CD14-positive monocyte (primary cell): ENCODE measurements at regions not wholly inside any gene's neighbourhood (a gene's known extent, or its start where the extent isn't known, plus 50 kb on each side); places are given as distances from the start of the nearest gene placed in this dataset.

Experiments used
- DNase-seq, 3 donors: peaks; one replicate each; pipeline ENCODE4 v3.0.0-alpha.2; 2011 to 2022
- H2AFZ ChIP-seq: 2 replicates; pipeline ENCODE4 v1.6.0; 2012; ENCODE audit warnings: mild to moderate bottlenecking, low read depth, low read length, inconsistent platforms; ENCODE audit not compliant: insufficient read depth, poor library complexity, severe bottlenecking
- H3K27ac ChIP-seq, 2 donors: 1 replicate in 1 of 2; 2 replicates in 1 of 2; pipeline ENCODE4 v1.5.1; 2012 to 2013; ENCODE audit warnings: low read length in 2 of 2, control low read depth in 1 of 2, inconsistent platforms in 1 of 2, low read depth in 1 of 2, mild to moderate bottlenecking in 1 of 2
- H3K27me3 ChIP-seq, 2 donors: one replicate each; pipeline versions ENCODE4 v1.6.0 to v1.6.1; 2011 to 2013; ENCODE audit warnings: low read length in 2 of 2; ENCODE audit not compliant: control insufficient read depth in 2 of 2, insufficient read depth in 2 of 2
- H3K36me3 ChIP-seq, 2 donors: replicated peaks in 1 of 2; 1 replicate in 1 of 2; 2 replicates in 1 of 2; pipeline versions ENCODE4 v1.5.1 to v1.6.1; 2012 to 2013; ENCODE audit warnings: low read length in 2 of 2, control low read depth in 1 of 2, inconsistent platforms in 1 of 2, mild to moderate bottlenecking in 1 of 2; ENCODE audit not compliant: insufficient read depth in 2 of 2, control insufficient read depth in 1 of 2
- H3K4me1 ChIP-seq, 2 donors: 1 replicate in 1 of 2; 2 replicates in 1 of 2; pipeline versions ENCODE4 v1.5.1 to v1.6.1; 2012 to 2013; ENCODE audit warnings: low read length in 2 of 2, control low read depth in 1 of 2, inconsistent platforms in 1 of 2, mild to moderate bottlenecking in 1 of 2, moderate library complexity in 1 of 2; ENCODE audit not compliant: insufficient read depth in 2 of 2, control insufficient read depth in 1 of 2
- H3K4me2 ChIP-seq: replicated peaks from 2 replicates; pipeline ENCODE3; 2012; ENCODE audit warnings: low read length, moderate library complexity, mild to moderate bottlenecking; ENCODE audit not compliant: poor library complexity, severe bottlenecking; ENCODE audit errors: extremely low read depth
- H3K4me3 ChIP-seq, 3 experiments: fragments of 200-600 bp in 1 of 3; sonication (generic) in 1 of 3; replicated peaks in 1 of 3; 1 replicate in 2 of 3; 2 replicates in 1 of 3; pipeline ENCODE4 v1.5.1; 2011 to 2013; ENCODE audit warnings: low read length in 3 of 3, mild to moderate bottlenecking in 3 of 3, control low read depth in 2 of 3, low read depth in 2 of 3, inconsistent platforms in 1 of 3, moderate library complexity in 1 of 3
- H3K79me2 ChIP-seq: 2 replicates; pipeline ENCODE4 v1.6.0; 2012; ENCODE audit warnings: mild to moderate bottlenecking, control low read depth, inconsistent platforms, low read length, moderate library complexity; ENCODE audit not compliant: insufficient read depth
- H3K9ac ChIP-seq: 2 replicates; pipeline ENCODE4 v1.6.0; 2017; ENCODE audit warnings: low read length, mild to moderate bottlenecking; ENCODE audit not compliant: insufficient read depth, poor library complexity, severe bottlenecking
- H3K9me3 ChIP-seq, 2 donors: replicated peaks in 1 of 2; 1 replicate in 1 of 2; 2 replicates in 1 of 2; pipeline versions ENCODE4 v1.5.1 to v1.6.1; 2012 to 2013; ENCODE audit warnings: low read length in 2 of 2, control low read depth in 1 of 2; ENCODE audit not compliant: control insufficient read depth in 1 of 2, insufficient read depth in 1 of 2
- H4K20me1 ChIP-seq: 2 replicates; pipeline ENCODE4 v1.6.0; 2012; ENCODE audit warnings: mild to moderate bottlenecking, low read length, control low read depth, moderate library complexity; ENCODE audit not compliant: insufficient read depth
- H3K27ac Mint-ChIP-seq, 7 donors: one replicate each; pipeline ENCODE4 v1.8.0; 2020; ENCODE audit warnings: mild to moderate bottlenecking in 7 of 7, mixed read lengths in 7 of 7, moderate library complexity in 6 of 7, inconsistent platforms in 2 of 7
- H3K27me3 Mint-ChIP-seq, 3 donors: one replicate each; pipeline ENCODE4 v1.8.0; 2021 to 2022; ENCODE audit warnings: low read depth in 3 of 3, mild to moderate bottlenecking in 3 of 3, mixed read lengths in 3 of 3, moderate library complexity in 3 of 3, inconsistent platforms in 1 of 3
- H3K36me3 Mint-ChIP-seq, 2 donors: one replicate each; pipeline ENCODE4 v1.8.0; 2020; ENCODE audit warnings: mixed read lengths in 2 of 2, inconsistent platforms in 1 of 2, mild to moderate bottlenecking in 1 of 2
- H3K4me1 Mint-ChIP-seq: one replicate; pipeline ENCODE4 v1.8.0; 2020; ENCODE audit warnings: mild to moderate bottlenecking, mixed read lengths
- H3K4me3 Mint-ChIP-seq, 2 donors: one replicate each; pipeline ENCODE4 v1.8.0; 2020; ENCODE audit warnings: mild to moderate bottlenecking in 2 of 2, mixed read lengths in 2 of 2, moderate library complexity in 1 of 2
- H3K9me3 Mint-ChIP-seq, 7 donors: one replicate each; pipeline ENCODE4 v1.8.0; 2020 to 2022; ENCODE audit warnings: mixed read lengths in 7 of 7, mild to moderate bottlenecking in 6 of 7, moderate library complexity in 6 of 7, inconsistent platforms in 2 of 7
- CTCF ChIP-seq: fragments of 200-600 bp; IDR thresholded peaks from one replicate; pipeline ENCODE4 v1.8.0; 2022; ENCODE audit warnings: antibody characterized with exemption, mild to moderate bottlenecking
- WGBS: methylation state at CpG from one replicate; pipeline ENCODE4 v1.1.5; 2013; ENCODE audit warnings: missing lambda C conversion rate; ENCODE audit not compliant: insufficient coverage; 5-methylcytosine and 5-hydroxymethylcytosine counted together
- intact Hi-C, 2 donors: fragments of 100-400 bp; cut with micrococcal nuclease; formaldehyde crosslinking; loops; one replicate each; pipeline versions ENCODE4 v1.15.0 to v1.15.1; 2023

DNA sequence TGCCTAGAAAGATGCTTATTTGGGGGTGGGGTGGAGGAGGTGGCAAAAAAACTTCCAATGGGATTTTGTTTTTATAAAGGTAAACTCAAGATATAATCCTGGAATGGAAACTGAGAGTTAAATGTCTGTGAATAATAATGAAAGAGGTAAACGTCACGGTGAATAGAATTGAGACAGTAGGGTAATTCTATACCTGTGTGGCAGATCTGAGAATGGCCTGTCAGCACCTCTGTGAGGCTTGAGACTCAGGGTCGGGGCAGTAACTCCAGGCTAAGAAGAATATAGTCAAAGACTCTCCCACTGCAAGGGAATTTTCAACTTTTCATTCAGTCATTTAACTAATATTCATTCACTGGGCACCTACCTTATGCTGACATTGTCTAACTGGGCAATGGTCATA lies 581.2 kb upstream of the ZNF608 start:
- H3K9me3 ChIP-seq: no peaks in the 10 kb centered on the region
- no peaks in the 10 kb centered on the region for H3K27me3 ChIP-seq
- no peaks in the 10 kb centered on the region for H4K20me1 ChIP-seq
- no peaks in the 10 kb centered on the region for H3K36me3 ChIP-seq
- Mint-ChIP-seq H3K9me3 (peaks cover 0 to 5% (median 0%) of the 10 kb centered on the region in 7 donors), H3K4me3 (no peak overlapping the region), H3K36me3 (no peaks in the 10 kb centered on the region), H3K4me1 (no peaks in the 10 kb centered on the region), H3K27me3 (no peaks in the 10 kb centered on the region), H3K27ac (no peak overlapping the region)
- no peak overlapping the region for H3K9ac ChIP-seq
- 100% methylated on average over 3 of the region's 3 CpGs for WGBS
- no peak overlapping the region for H3K4me3 ChIP-seq
- no peak for DNase-seq
- H3K4me2 ChIP-seq: no peak overlapping the region
- H3K79me2 ChIP-seq: no peaks in the 10 kb centered on the region
- H3K27ac ChIP-seq: no peak overlapping the region
- H2AFZ ChIP-seq: no peak overlapping the region
- intact Hi-C loops: no loop called here
- TF ChIP-seq CTCF: no peak
- H3K4me1 ChIP-seq: no peaks in the 10 kb centered on the region

DNA sequence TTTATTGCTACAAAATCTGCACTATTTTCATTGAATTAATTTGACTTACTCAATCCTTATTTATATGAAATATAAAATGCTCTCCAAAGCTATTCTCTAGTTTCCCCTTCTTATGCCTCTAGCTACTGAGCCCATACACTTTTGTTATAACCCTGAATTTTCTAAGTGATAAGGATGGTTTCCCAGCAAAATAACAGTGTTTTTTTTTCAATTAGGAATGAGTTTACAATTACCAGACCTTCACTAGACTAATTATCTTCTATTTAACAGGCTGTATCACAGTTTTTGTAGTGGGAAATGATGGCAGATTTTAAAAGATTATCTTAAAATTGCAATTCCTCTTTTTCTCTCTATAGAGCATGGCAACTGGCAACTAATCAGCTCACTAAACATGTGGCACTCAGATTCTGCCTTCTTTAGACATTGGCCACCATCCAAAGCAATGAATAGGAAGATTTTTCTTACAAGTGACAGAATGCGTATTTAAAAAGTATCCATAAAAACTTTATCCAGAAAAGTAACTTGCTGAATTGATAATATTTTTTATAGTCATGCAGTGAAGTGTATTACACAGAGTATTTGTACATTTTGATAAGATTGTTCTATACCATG lies 585.7 kb upstream of the ZNF608 start:
- Mint-ChIP-seq H3K36me3 (no peaks in the 10 kb centered on the region), H3K9me3 (peaks cover 0 to 5% (median 0%) of the 10 kb centered on the region in 7 donors), H3K27me3 (no peaks in the 10 kb centered on the region), H3K27ac (no peak overlapping the region), H3K4me3 (no peak overlapping the region), H3K4me1 (no peaks in the 10 kb centered on the region)
- no peaks in the 10 kb centered on the region for H3K36me3 ChIP-seq
- H3K27me3 ChIP-seq: no peaks in the 10 kb centered on the region
- no peak overlapping the region for H3K4me2 ChIP-seq
- no peaks in the 10 kb centered on the region for H3K79me2 ChIP-seq
- DNase-seq: no peak
- no peak overlapping the region for H3K9ac ChIP-seq
- H3K27ac ChIP-seq: no peak overlapping the region
- H3K4me1 ChIP-seq: no peaks in the 10 kb centered on the region
- no peaks in the 10 kb centered on the region for H4K20me1 ChIP-seq
- intact Hi-C loops: no loop called here
- no peak overlapping the region for H3K4me3 ChIP-seq
- no peak overlapping the region for H2AFZ ChIP-seq
- no CpG with 5 or more reads among the region's 1 CpG for WGBS
- H3K9me3 ChIP-seq: no peaks in the 10 kb centered on the region
- TF ChIP-seq CTCF: no peak
